IMR-90 (cell line): ENCODE measurements at regions not wholly inside any gene's neighbourhood (a gene's known extent, or its start where the extent isn't known, plus 50 kb on each side); places are given as distances from the start of the nearest gene placed in this dataset.

Source experiments
- CTCF ChIP-seq: conservative IDR thresholded peaks from 2 replicates; pipeline ENCODE4 v1.5.1; 2012; ENCODE audit warnings: mild to moderate bottlenecking, low read depth, low read length, improper control_type of control experiment
- TF ChIP-seq, protein P1 (sequence below): fragments of 150-350 bp; IDR thresholded peaks from 2 replicates; pipeline ENCODE4 v1.6.1; 2016; ENCODE audit warnings: low read depth, mild to moderate bottlenecking, low read length, moderate library complexity, borderline replicate concordance

DNA sequence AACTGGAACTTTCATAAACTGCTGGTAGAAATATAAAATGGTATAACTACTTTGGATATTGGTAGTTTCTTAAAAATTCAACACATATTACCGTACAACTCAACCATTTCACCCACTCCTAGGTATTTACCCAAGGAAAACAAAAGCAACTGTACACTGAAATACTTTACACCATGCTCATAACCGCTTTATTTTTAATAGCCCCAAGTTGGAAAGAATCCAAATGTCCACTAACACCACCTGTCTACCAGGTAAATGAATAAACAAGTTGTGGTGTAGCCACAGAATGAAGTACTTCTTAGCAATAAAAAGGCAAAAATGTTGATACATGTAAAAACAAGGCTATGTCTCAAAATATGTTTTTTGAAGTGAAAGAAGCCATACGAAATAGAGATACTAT, 215.9 kb upstream of the PEX5L start:
- TF ChIP-seq, protein P1, sequence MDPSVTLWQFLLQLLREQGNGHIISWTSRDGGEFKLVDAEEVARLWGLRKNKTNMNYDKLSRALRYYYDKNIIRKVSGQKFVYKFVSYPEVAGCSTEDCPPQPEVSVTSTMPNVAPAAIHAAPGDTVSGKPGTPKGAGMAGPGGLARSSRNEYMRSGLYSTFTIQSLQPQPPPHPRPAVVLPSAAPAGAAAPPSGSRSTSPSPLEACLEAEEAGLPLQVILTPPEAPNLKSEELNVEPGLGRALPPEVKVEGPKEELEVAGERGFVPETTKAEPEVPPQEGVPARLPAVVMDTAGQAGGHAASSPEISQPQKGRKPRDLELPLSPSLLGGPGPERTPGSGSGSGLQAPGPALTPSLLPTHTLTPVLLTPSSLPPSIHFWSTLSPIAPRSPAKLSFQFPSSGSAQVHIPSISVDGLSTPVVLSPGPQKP = no peak
- TF ChIP-seq CTCF = no peak
